ENCODE measurements at regions not wholly inside any gene's neighbourhood (a gene's known extent, or its start where the extent isn't known, plus 50 kb on each side); places are given as distances from the start of the nearest gene placed in this dataset.
"Not testable (repeated sequence)": the region's sequence is repeated elsewhere in the genome, so short reads cannot be mapped to it uniquely, and the experiment has no call there.

- H3K4me3 ChIP-seq (ENCODE audit: low read length): no peak overlapping the region
- no peaks in the 10 kb centered on the region for H3K27me3 ChIP-seq (ENCODE audit: control insufficient read depth, insufficient read depth, low read length)
- no CpG with 5 or more reads among the region's 3 CpGs for WGBS (ENCODE audit: insufficient coverage, insufficient read length)
These were observed 1078.6 kb downstream of the FAM133A start for GRCh38 chrX:94752434-94753169.

GRCh38 chrX:94758130-94758529, 1084.1 kb downstream of the FAM133A start:
- Histone ChIP-seq H3K27me3 (ENCODE audit: control insufficient read depth, insufficient read depth, low read length) (no peaks in the 10 kb centered on the region), H3K9me3 (ENCODE audit: control insufficient read depth, insufficient read depth, low read length) (no peaks in the 10 kb centered on the region), H3K4me1 (ENCODE audit: control insufficient read depth, insufficient read depth, low read length) (no peaks in the 10 kb centered on the region), H3K4me3 (ENCODE audit: low read length) (no peak overlapping the region), H3K27ac (ENCODE audit: low read length) (no peak overlapping the region), H3K36me3 (ENCODE audit: control insufficient read depth, insufficient read depth, low read length) (no peaks in the 10 kb centered on the region)
- no CpG with 5 or more reads among the region's 1 CpG for WGBS (ENCODE audit: insufficient coverage, insufficient read length)
- no peak for DNase-seq (ENCODE audit: low read depth, low spot score)

More at GRCh38 chrX:94752434-94753169, 1078.6 kb downstream of the FAM133A start:
- DNase-seq (ENCODE audit: low read depth, low spot score): no peak
- no peak overlapping the region for H3K27ac ChIP-seq (ENCODE audit: low read length)
- peaks cover 2% of the 10 kb centered on the region for H3K4me1 ChIP-seq (ENCODE audit: control insufficient read depth, insufficient read depth, low read length)
- no peaks in the 10 kb centered on the region for H3K9me3 ChIP-seq (ENCODE audit: control insufficient read depth, insufficient read depth, low read length)
- H3K36me3 ChIP-seq (ENCODE audit: control insufficient read depth, insufficient read depth, low read length): no peaks in the 10 kb centered on the region

DNA sequence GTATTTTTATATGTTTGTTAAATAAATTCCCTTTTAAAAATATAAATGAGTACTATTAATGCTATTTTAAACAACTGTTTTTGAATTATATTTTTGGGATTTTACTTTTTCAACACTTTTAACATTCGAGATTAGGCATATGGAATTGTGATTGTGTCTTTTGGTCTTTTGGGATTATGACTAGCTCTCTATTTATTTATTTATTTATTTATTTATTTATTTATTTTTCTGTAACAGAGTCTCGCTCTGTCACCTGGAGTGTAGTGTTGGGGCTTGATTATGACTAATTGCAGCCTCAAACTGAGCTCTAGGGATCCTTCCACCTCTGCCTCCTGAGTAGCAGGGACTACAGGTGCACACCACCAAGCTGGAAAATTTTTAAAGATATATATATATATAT, 1101.6 kb downstream of the FAM133A start:
- no peaks in the 10 kb centered on the region for H3K4me1 ChIP-seq (ENCODE audit: control insufficient read depth, insufficient read depth, low read length)
- DNase-seq (ENCODE audit: low read depth, low spot score): no peak
- H3K36me3 ChIP-seq (ENCODE audit: control insufficient read depth, insufficient read depth, low read length): no peaks in the 10 kb centered on the region
- H3K4me3 ChIP-seq (ENCODE audit: low read length): no peak overlapping the region
- H3K27me3 ChIP-seq (ENCODE audit: control insufficient read depth, insufficient read depth, low read length): no peaks in the 10 kb centered on the region
- no CpG with 5 or more reads among the region's 2 CpGs for WGBS (ENCODE audit: insufficient coverage, insufficient read length)
- H3K9me3 ChIP-seq (ENCODE audit: control insufficient read depth, insufficient read depth, low read length): no peaks in the 10 kb centered on the region
- no peak overlapping the region for H3K27ac ChIP-seq (ENCODE audit: low read length)

DNA sequence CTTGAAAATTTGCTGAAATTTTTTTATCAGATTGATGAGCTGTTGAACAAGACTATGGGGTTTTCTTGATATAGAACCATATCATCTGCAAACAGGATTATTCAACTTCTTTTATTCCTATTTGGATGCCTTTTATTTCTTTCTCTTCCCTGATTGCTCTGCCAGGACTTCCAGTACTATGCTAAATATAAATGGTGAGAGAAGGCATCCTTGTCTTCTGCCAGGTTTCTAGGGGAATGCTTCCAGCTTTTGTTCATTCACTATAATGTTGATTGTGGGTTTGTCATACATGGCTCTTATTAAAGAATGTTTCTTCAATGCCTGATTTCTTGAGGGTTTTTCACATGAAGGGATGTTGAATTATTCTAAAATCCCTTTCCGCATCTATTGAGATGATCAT, 1139.5 kb downstream of the FAM133A start:
- Histone ChIP-seq H3K9me3 (ENCODE audit: control insufficient read depth, insufficient read depth, low read length) (no peaks in the 10 kb centered on the region), H3K27me3 (ENCODE audit: control insufficient read depth, insufficient read depth, low read length) (no peaks in the 10 kb centered on the region), H3K4me1 (ENCODE audit: control insufficient read depth, insufficient read depth, low read length) (peaks cover 1% of the 10 kb centered on the region; the same call in 1 of the 2 replicates), H3K27ac (ENCODE audit: low read length) (no peak overlapping the region), H3K36me3 (ENCODE audit: control insufficient read depth, insufficient read depth, low read length) (no peaks in the 10 kb centered on the region), H3K4me3 (ENCODE audit: low read length) (no peak overlapping the region)
- no CpG with 5 or more reads among the region's 1 CpG for WGBS (ENCODE audit: insufficient coverage, insufficient read length)
- no peak for DNase-seq (ENCODE audit: low read depth, low spot score)

DNA sequence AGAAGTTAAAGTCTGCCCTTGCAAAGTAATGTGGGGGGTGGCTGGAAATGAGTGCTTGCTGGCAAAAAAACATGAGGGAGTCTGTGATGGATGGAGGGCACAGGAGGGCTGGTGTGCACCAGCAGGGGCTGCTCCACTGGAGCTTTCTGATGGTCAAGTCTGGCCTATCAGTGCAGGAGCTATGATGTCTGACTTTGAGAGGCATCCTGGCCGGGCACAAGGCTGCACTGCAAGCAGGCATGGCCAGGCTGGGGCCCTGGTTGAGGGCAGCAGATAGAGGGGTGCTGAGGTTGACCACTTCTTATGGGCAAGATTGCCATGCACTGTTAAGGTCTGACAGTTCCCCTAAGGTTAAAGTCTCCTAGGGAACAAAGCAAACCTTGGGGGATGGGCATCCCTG, 1140.2 kb downstream of the FAM133A start:
- no CpG with 5 or more reads among the region's 1 CpG for WGBS (ENCODE audit: insufficient coverage, insufficient read length)
- no peaks in the 10 kb centered on the region for H3K9me3 ChIP-seq (ENCODE audit: control insufficient read depth, insufficient read depth, low read length)

DNA sequence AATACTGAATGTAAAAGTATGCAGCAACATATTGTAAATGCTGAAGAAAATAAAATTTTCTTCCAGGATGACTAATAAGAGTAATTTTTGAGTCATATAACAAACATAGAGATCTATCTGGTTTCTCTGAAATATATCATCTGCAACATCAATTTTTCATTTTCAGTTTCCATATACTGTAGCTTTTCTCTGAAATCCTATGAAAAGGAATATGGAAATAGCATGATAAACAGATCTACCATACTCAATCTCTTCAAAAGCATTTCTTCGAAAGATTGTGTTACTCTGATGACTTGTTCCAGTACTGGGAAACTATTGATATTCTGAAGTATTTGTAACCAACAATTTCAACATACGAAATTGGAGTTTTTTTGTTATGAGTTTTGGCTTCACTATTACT, 1156.7 kb downstream of the FAM133A start:
- no CpG with 5 or more reads among the region's 2 CpGs for WGBS (ENCODE audit: insufficient coverage, insufficient read length)
- Histone ChIP-seq H3K4me3 (ENCODE audit: low read length) (no peak overlapping the region), H3K4me1 (ENCODE audit: control insufficient read depth, insufficient read depth, low read length) (no peaks in the 10 kb centered on the region), H3K9me3 (ENCODE audit: control insufficient read depth, insufficient read depth, low read length) (no peaks in the 10 kb centered on the region), H3K36me3 (ENCODE audit: control insufficient read depth, insufficient read depth, low read length) (no peaks in the 10 kb centered on the region), H3K27ac (ENCODE audit: low read length) (no peak overlapping the region), H3K27me3 (ENCODE audit: control insufficient read depth, insufficient read depth, low read length) (no peaks in the 10 kb centered on the region)
- DNase-seq (ENCODE audit: low read depth, low spot score): no peak

More for the DNA sequence above, 1140.2 kb downstream of the FAM133A start:
- no peak for DNase-seq (ENCODE audit: low read depth, low spot score)
- no peaks in the 10 kb centered on the region for H3K27me3 ChIP-seq (ENCODE audit: control insufficient read depth, insufficient read depth, low read length)
- no peak overlapping the region for H3K4me3 ChIP-seq (ENCODE audit: low read length)
- peaks cover 1% of the 10 kb centered on the region; the same call in 1 of the 2 replicates for H3K4me1 ChIP-seq (ENCODE audit: control insufficient read depth, insufficient read depth, low read length)
- H3K36me3 ChIP-seq (ENCODE audit: control insufficient read depth, insufficient read depth, low read length): no peaks in the 10 kb centered on the region
- no peak overlapping the region for H3K27ac ChIP-seq (ENCODE audit: low read length)

GRCh38 chrX:94831364-94831763, 1157.4 kb downstream of the FAM133A start:
- H3K27ac ChIP-seq (ENCODE audit: low read length): no peak overlapping the region
- no peaks in the 10 kb centered on the region for H3K9me3 ChIP-seq (ENCODE audit: control insufficient read depth, insufficient read depth, low read length)
- H3K36me3 ChIP-seq (ENCODE audit: control insufficient read depth, insufficient read depth, low read length): no peaks in the 10 kb centered on the region
- H3K4me3 ChIP-seq (ENCODE audit: low read length): no peak overlapping the region
- H3K4me1 ChIP-seq (ENCODE audit: control insufficient read depth, insufficient read depth, low read length): no peaks in the 10 kb centered on the region
- no peak for DNase-seq (ENCODE audit: low read depth, low spot score)
- no peaks in the 10 kb centered on the region for H3K27me3 ChIP-seq (ENCODE audit: control insufficient read depth, insufficient read depth, low read length)

- no peak overlapping the region for H3K4me3 ChIP-seq (ENCODE audit: low read length)
- WGBS (ENCODE audit: insufficient coverage, insufficient read length): no CpG with 5 or more reads among the region's 3 CpGs
These were observed 1160.2 kb downstream of the FAM133A start for GRCh38 chrX:94834226-94834625.

GRCh38 chrX:94850811-94851210, 1176.8 kb downstream of the FAM133A start:
- Histone ChIP-seq H3K9me3 (ENCODE audit: control insufficient read depth, insufficient read depth, low read length) (no peaks in the 10 kb centered on the region), H3K27me3 (ENCODE audit: control insufficient read depth, insufficient read depth, low read length) (no peaks in the 10 kb centered on the region), H3K27ac (ENCODE audit: low read length) (no peak overlapping the region), H3K4me1 (ENCODE audit: control insufficient read depth, insufficient read depth, low read length) (no peaks in the 10 kb centered on the region), H3K36me3 (ENCODE audit: control insufficient read depth, insufficient read depth, low read length) (no peaks in the 10 kb centered on the region), H3K4me3 (ENCODE audit: low read length) (no peak overlapping the region)
- DNase-seq (ENCODE audit: low read depth, low spot score): no peak

More at GRCh38 chrX:94834226-94834625, 1160.2 kb downstream of the FAM133A start:
- no peaks in the 10 kb centered on the region for H3K4me1 ChIP-seq (ENCODE audit: control insufficient read depth, insufficient read depth, low read length)
- H3K9me3 ChIP-seq (ENCODE audit: control insufficient read depth, insufficient read depth, low read length): no peaks in the 10 kb centered on the region
- no peaks in the 10 kb centered on the region for H3K36me3 ChIP-seq (ENCODE audit: control insufficient read depth, insufficient read depth, low read length)
- H3K27me3 ChIP-seq (ENCODE audit: control insufficient read depth, insufficient read depth, low read length): no peaks in the 10 kb centered on the region
- no peak for DNase-seq (ENCODE audit: low read depth, low spot score)
- no peak overlapping the region for H3K27ac ChIP-seq (ENCODE audit: low read length)

DNA sequence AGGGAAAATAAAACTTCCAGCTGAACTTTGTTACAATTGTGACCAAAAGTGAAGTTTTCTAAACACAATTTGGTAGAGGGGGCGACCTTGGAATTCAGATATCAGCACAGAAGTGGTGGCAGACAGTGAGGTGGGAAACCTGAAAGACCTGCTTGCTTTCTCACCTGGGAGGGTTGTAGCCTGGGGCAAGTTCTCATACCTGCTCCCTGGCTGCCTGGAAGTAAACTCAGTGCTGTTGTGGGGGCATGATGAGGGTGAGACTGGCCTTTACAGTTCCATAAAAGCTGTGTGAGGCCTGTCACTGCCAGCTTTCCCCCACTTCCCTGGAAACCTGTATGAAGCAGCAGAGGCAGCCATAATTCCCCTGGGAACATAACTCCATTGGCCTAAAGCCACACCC, 1180.2 kb downstream of the FAM133A start:
- H3K4me3 ChIP-seq (ENCODE audit: low read length): no peak overlapping the region
- H3K36me3 ChIP-seq (ENCODE audit: control insufficient read depth, insufficient read depth, low read length): no peaks in the 10 kb centered on the region
- H3K9me3 ChIP-seq (ENCODE audit: control insufficient read depth, insufficient read depth, low read length): no peaks in the 10 kb centered on the region
- no peak overlapping the region for H3K27ac ChIP-seq (ENCODE audit: low read length)
- DNase-seq (ENCODE audit: low read depth, low spot score): no peak
- WGBS (ENCODE audit: insufficient coverage, insufficient read length): no CpG with 5 or more reads among the region's 1 CpG
- H3K4me1 ChIP-seq (ENCODE audit: control insufficient read depth, insufficient read depth, low read length): no peaks in the 10 kb centered on the region
- no peaks in the 10 kb centered on the region for H3K27me3 ChIP-seq (ENCODE audit: control insufficient read depth, insufficient read depth, low read length)

DNA sequence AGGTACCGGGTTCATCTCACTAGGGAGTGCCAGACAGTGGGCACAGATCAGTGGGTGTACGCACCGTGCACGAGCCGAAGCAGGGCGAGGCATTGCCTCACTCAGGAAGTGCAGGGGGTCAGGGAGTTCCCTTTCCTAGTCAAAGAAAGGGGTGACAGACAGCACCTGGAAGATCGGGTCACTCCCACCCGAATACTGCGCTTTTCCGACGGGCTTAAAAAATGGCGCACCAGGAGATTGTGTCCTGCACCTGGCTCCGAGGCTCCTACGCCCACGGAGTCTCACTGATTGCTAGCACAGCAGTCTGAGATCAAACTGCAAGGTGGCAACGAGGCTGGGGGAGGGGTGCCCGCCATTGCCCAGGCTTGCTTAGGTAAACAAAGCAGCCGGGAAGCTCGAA, 1188.5 kb downstream of the FAM133A start:
- not testable (repeated sequence) for H3K27me3 ChIP-seq (ENCODE audit: control insufficient read depth, insufficient read depth, low read length); H3K4me1 ChIP-seq (ENCODE audit: control insufficient read depth, insufficient read depth, low read length); DNase-seq (ENCODE audit: low read depth, low spot score); H3K27ac ChIP-seq (ENCODE audit: low read length); H3K4me3 ChIP-seq (ENCODE audit: low read length); H3K36me3 ChIP-seq (ENCODE audit: control insufficient read depth, insufficient read depth, low read length); H3K9me3 ChIP-seq (ENCODE audit: control insufficient read depth, insufficient read depth, low read length)
- WGBS (ENCODE audit: insufficient coverage, insufficient read length): no CpG with 5 or more reads among the region's 19 CpGs
